Activated effector memory CD4-positive, alpha-beta T cell treated with anti-CD3 and anti-CD28 coated beads, Interleukin-2, amount 50 U/mL, for 16 hours (primary cell): ENCODE measurements at regions not wholly inside any gene's neighbourhood (a gene's known extent, or its start where the extent isn't known, plus 50 kb on each side); places are given as distances from the start of the nearest gene placed in this dataset.
"Not testable (repeated sequence)": the region's sequence is repeated elsewhere in the genome, so short reads cannot be mapped to it uniquely, and the experiment has no call there.

Experiments
- DNase-seq: peaks from one replicate; pipeline ENCODE4 v3.0.0-alpha.2; 2020

GRCh38 chr2:40712197-40712894, 260.5 kb upstream of the SLC8A1 start:
- not testable (repeated sequence) for DNase-seq

- no peak for DNase-seq
Observed at GRCh38 chr2:40716879-40717278, 265.0 kb upstream of the SLC8A1 start.

GRCh38 chr2:40719414-40719813, 267.5 kb upstream of the SLC8A1 start:
- no peak for DNase-seq

- no peak for DNase-seq
Observed at GRCh38 chr2:40721595-40721994, 269.7 kb upstream of the SLC8A1 start.

GRCh38 chr2:40723194-40723593, 271.3 kb upstream of the SLC8A1 start:
- no peak for DNase-seq

GRCh38 chr2:40725040-40725439, 273.1 kb upstream of the SLC8A1 start:
- DNase-seq = no peak

- no peak for DNase-seq
Observed at GRCh38 chr2:40725950-40726349, 274.1 kb upstream of the SLC8A1 start.

GRCh38 chr2:40734797-40735196, 282.9 kb upstream of the SLC8A1 start:
- no peak for DNase-seq

GRCh38 chr2:40737180-40737579, 285.3 kb upstream of the SLC8A1 start:
- DNase-seq = no peak

GRCh38 chr2:40740419-40740818, 288.5 kb upstream of the SLC8A1 start:
- DNase-seq = no peak

- no peak for DNase-seq
Observed at GRCh38 chr2:40741532-40741931, 289.6 kb upstream of the SLC8A1 start.

GRCh38 chr2:40746191-40746590, 294.3 kb upstream of the SLC8A1 start:
- no peak for DNase-seq

GRCh38 chr2:40751981-40752380, 300.1 kb upstream of the SLC8A1 start:
- DNase-seq = no peak

GRCh38 chr2:40752796-40753195, 300.9 kb upstream of the SLC8A1 start:
- no peak for DNase-seq

GRCh38 chr2:40754912-40755311, 303.0 kb upstream of the SLC8A1 start:
- DNase-seq = no peak

- no peak for DNase-seq
Observed at GRCh38 chr2:40758401-40759155, 306.7 kb upstream of the SLC8A1 start.

- DNase-seq = no peak
Observed at GRCh38 chr2:40760071-40760666, 308.3 kb upstream of the SLC8A1 start.

GRCh38 chr2:40773291-40773690, 321.4 kb upstream of the SLC8A1 start:
- no peak for DNase-seq

- no peak for DNase-seq
Observed at GRCh38 chr2:40783704-40784103, 331.8 kb upstream of the SLC8A1 start.

GRCh38 chr2:40786636-40787035, 334.7 kb upstream of the SLC8A1 start:
- no peak for DNase-seq

- no peak for DNase-seq
Observed at GRCh38 chr2:40797120-40797519, 345.2 kb upstream of the SLC8A1 start.

- DNase-seq = no peak
Observed at GRCh38 chr2:40803900-40804299, 352.0 kb upstream of the SLC8A1 start.

- DNase-seq = no peak
Observed at GRCh38 chr2:40809156-40809555, 357.3 kb upstream of the SLC8A1 start.

- no peak for DNase-seq
Observed at GRCh38 chr2:40814616-40815015, 362.7 kb upstream of the SLC8A1 start.
